GM12875 (cell line): ENCODE measurements at regions not wholly inside any gene's neighbourhood (a gene's known extent, or its start where the extent isn't known, plus 50 kb on each side); places are given as distances from the start of the nearest gene placed in this dataset.

Experiments used
- H3K4me3 ChIP-seq: one replicate; pipeline ENCODE4 v1.5.1; 2011; ENCODE audit warnings: low read depth, low read length, control low read depth
- CTCF ChIP-seq: IDR thresholded peaks from 2 replicates; pipeline ENCODE4 v1.5.1; 2011; ENCODE audit warnings: low read depth, mild to moderate bottlenecking, control low read depth, inconsistent platforms, low read length, moderate library complexity, borderline replicate concordance; ENCODE audit not compliant: insufficient read depth

DNA sequence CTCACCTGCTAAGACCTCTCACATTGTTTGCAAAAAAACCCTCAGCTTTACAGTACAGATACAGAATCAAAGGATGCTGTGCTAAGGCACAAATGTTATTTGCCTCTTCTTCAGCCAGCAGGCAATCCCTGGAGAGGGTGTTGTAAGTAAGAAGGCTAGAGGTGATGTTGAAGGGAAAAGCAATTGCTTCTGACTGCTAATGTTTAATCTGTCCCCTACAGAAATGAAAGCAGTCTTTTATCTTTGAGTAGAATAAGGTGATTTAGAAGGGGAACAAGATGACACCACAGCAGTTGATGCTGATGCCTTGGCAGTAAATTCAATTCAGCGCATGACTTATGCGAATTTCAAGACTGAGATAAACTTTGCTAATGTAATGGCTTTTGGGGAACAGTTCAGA lies 1064.8 kb upstream of the IGFBP7 start:
- no peak overlapping the region for H3K4me3 ChIP-seq
- no peak for TF ChIP-seq CTCF

GRCh38 chr4:58166490-58166889 lies 1056.3 kb upstream of the IGFBP7 start:
- TF ChIP-seq CTCF, result no peak
- H3K4me3 ChIP-seq, result no peak overlapping the region

- no peak overlapping the region for H3K4me3 ChIP-seq
- no peak for TF ChIP-seq CTCF
Measured at GRCh38 chr4:58163156-58163555, 1053.0 kb upstream of the IGFBP7 start.

GRCh38 chr4:58149404-58150085 lies 1039.4 kb upstream of the IGFBP7 start:
- H3K4me3 ChIP-seq, result no peak overlapping the region

GRCh38 chr4:58144721-58145120 lies 1034.5 kb upstream of the IGFBP7 start:
- TF ChIP-seq CTCF, result no peak
- no peak overlapping the region for H3K4me3 ChIP-seq

More at GRCh38 chr4:58149404-58150085, 1039.4 kb upstream of the IGFBP7 start:
- no peak for TF ChIP-seq CTCF

- TF ChIP-seq CTCF, result no peak
- no peak overlapping the region for H3K4me3 ChIP-seq
Measured at GRCh38 chr4:58138786-58139668, 1028.8 kb upstream of the IGFBP7 start.

DNA sequence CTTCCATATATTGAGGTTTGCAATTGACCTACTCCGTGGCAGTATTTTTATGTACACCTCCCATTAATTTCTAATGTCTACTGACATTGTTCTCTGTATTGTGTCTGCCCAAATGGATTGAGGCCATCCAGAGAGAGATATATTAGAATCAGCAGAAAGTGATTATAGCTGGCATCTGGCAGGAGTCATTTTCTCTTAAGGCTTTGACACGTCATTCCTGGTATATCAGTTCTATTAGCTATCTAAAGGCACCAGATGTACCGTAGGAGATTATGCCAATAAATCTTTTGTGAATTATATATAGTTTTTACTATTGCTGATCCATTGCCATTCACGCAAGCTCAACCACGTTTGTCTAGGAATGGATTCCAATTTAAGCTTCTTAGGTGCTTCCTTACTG lies 1026.4 kb upstream of the IGFBP7 start:
- H3K4me3 ChIP-seq, result no peak overlapping the region
- no peak for TF ChIP-seq CTCF
